Spleen (tissue), 7 donors: ENCODE measurements at regions not wholly inside any gene's neighbourhood (a gene's known extent, or its start where the extent isn't known, plus 50 kb on each side); places are given as distances from the start of the nearest gene placed in this dataset.

Experiments
- POLR2A ChIP-seq, 3 donors: fragments of 450-650 bp; IDR thresholded peaks; one replicate each; pipeline ENCODE4 v1.5.1; 2017; ENCODE audit warnings: antibody characterized with exemption in 3 of 3, mild to moderate bottlenecking in 1 of 3
- TF ChIP-seq, protein P1 (sequence below), 11 experiments: fragments of 200-600 bp in 7 of 11; fragments of 450-650 bp in 4 of 11; sonication (generic) in 4 of 11; IDR thresholded peaks in 8 of 11; conservative IDR thresholded peaks in 3 of 11; 1 replicate in 7 of 11; 2 replicates in 4 of 11; pipeline versions ENCODE4 v1.4.0 to v1.8.0; 2016 to 2021; ENCODE audit warnings: antibody characterized with exemption in 11 of 11, inconsistent platforms in 4 of 11, mild to moderate bottlenecking in 1 of 11
- donor health status: DM: no; HTN: no; CAD: no; lungs with moderate emphysema.
- donor health status: DM: no; HTN: no; CAD: no.
- donor health status: DM: no; HTN: no; CAD: no.

- TF ChIP-seq, protein P1, sequence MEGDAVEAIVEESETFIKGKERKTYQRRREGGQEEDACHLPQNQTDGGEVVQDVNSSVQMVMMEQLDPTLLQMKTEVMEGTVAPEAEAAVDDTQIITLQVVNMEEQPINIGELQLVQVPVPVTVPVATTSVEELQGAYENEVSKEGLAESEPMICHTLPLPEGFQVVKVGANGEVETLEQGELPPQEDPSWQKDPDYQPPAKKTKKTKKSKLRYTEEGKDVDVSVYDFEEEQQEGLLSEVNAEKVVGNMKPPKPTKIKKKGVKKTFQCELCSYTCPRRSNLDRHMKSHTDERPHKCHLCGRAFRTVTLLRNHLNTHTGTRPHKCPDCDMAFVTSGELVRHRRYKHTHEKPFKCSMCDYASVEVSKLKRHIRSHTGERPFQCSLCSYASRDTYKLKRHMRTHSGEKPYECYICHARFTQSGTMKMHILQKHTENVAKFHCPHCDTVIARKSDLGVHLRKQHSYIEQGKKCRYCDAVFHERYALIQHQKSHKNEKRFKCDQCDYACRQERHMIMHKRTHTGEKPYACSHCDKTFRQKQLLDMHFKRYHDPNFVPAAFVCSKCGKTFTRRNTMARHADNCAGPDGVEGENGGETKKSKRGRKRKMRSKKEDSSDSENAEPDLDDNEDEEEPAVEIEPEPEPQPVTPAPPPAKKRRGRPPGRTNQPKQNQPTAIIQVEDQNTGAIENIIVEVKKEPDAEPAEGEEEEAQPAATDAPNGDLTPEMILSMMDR (IDR thresholded peaks at IDR 0.05 in 8 of 11, conservative IDR thresholded peaks at IDR 0.05 in 3 of 11) = no peak
- TF ChIP-seq POLR2A (IDR thresholded peaks at IDR 0.05) = no peak
Observed at GRCh38 chr6:122246906-122247658, 152.4 kb upstream of the HSF2 start.
